HepG2 (cell line): ENCODE measurements at regions not wholly inside any gene's neighbourhood (a gene's known extent, or its start where the extent isn't known, plus 50 kb on each side); places are given as distances from the start of the nearest gene placed in this dataset.
"Not testable (repeated sequence)": the region's sequence is repeated elsewhere in the genome, so short reads cannot be mapped to it uniquely, and the experiment has no call there.

Experiments
- CENPX ChIP-seq: sonication (generic); formaldehyde crosslinking; IDR thresholded peaks from 2 replicates; pipeline ENCODE4 v1.9.0; 2021; ENCODE audit warnings: mild to moderate bottlenecking, missing genetic modification reagents, moderate library complexity
- ELF1 ChIP-seq: sonication (generic); formaldehyde crosslinking; IDR thresholded peaks from 2 replicates; pipeline ENCODE4 v1.4.0; 2020; ENCODE audit warnings: missing genetic modification reagents
- FOXK2 ChIP-seq: fragments of 450-650 bp; IDR thresholded peaks from 2 replicates; pipeline ENCODE4 v1.6.1; 2016
- MTA3 ChIP-seq: sonication (generic); formaldehyde crosslinking; IDR thresholded peaks from 2 replicates; pipeline ENCODE4 v1.4.0; 2020; ENCODE audit warnings: missing genetic modification reagents
- NAIF1 ChIP-seq: sonication (generic); formaldehyde crosslinking; IDR thresholded peaks from 2 replicates; pipeline ENCODE4 v1.5.0; 2020; ENCODE audit warnings: mild to moderate bottlenecking, missing genetic modification reagents, borderline replicate concordance
- RXRA ChIP-seq: sonication (generic); formaldehyde crosslinking; IDR thresholded peaks from 2 replicates; pipeline ENCODE4 v1.5.1; 2020; ENCODE audit warnings: missing genetic modification reagents
- SP4 ChIP-seq: sonication (generic); formaldehyde crosslinking; IDR thresholded peaks from 2 replicates; pipeline ENCODE4 v1.8.1; 2023; ENCODE audit warnings: mild to moderate bottlenecking, missing genetic modification reagents
- ZNF629 ChIP-seq: sonication (generic); formaldehyde crosslinking; conservative IDR thresholded peaks from 2 replicates; pipeline ENCODE4 v1.5.0; 2020; ENCODE audit warnings: missing genetic modification reagents
- ZNF768 ChIP-seq: sonication (generic); formaldehyde crosslinking; IDR thresholded peaks from 2 replicates; pipeline ENCODE4 v1.4.0; 2020; ENCODE audit warnings: missing genetic modification reagents
- ZNF776 ChIP-seq: sonication (generic); formaldehyde crosslinking; IDR thresholded peaks from 2 replicates; pipeline ENCODE4 v1.4.0; 2020; ENCODE audit warnings: mild to moderate bottlenecking, missing genetic modification reagents
- TF ChIP-seq, protein P1 (sequence below): sonication (generic); formaldehyde crosslinking; IDR thresholded peaks from 2 replicates; pipeline ENCODE4 v1.5.0; 2020; ENCODE audit warnings: mild to moderate bottlenecking, missing genetic modification reagents, moderate library complexity
- TF ChIP-seq, protein P2 (sequence below), 2 experiments: sonication (generic) in 1 of 2; formaldehyde crosslinking in 1 of 2; IDR thresholded peaks; 2 replicates each; pipeline versions ENCODE4 v1.4.0 to v1.6.1; 2018 to 2020; ENCODE audit warnings: missing genetic modification reagents in 2 of 2, borderline replicate concordance in 1 of 2, low read depth in 1 of 2, mild to moderate bottlenecking in 1 of 2, missing biosample characterization in 1 of 2
- TF ChIP-seq, protein P3 (sequence below): sonication (generic); formaldehyde crosslinking; IDR thresholded peaks from 2 replicates; pipeline ENCODE4 v1.8.1; 2023; ENCODE audit warnings: missing genetic modification reagents, inconsistent platforms, borderline replicate concordance

DNA sequence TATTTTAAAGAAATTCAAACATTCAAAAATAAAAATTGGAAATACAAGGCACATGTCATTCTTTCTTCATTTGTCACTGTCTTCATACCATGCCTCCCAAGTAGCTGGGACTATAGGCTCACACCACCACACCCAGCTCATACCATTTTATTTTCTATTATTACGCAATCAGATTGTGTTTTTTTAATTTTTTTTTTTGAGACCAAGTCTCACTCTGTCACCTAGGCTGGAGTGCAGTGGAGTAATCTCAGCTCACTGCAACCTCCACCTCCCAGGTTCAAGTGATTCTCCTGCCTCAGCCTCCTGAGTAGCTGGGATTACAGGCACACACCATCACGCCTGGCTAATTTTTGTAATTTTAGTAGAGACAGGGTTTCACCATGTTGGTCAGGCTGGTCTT is 526.1 kb downstream of the DTWD2 start:
- TF ChIP-seq, protein P1, sequence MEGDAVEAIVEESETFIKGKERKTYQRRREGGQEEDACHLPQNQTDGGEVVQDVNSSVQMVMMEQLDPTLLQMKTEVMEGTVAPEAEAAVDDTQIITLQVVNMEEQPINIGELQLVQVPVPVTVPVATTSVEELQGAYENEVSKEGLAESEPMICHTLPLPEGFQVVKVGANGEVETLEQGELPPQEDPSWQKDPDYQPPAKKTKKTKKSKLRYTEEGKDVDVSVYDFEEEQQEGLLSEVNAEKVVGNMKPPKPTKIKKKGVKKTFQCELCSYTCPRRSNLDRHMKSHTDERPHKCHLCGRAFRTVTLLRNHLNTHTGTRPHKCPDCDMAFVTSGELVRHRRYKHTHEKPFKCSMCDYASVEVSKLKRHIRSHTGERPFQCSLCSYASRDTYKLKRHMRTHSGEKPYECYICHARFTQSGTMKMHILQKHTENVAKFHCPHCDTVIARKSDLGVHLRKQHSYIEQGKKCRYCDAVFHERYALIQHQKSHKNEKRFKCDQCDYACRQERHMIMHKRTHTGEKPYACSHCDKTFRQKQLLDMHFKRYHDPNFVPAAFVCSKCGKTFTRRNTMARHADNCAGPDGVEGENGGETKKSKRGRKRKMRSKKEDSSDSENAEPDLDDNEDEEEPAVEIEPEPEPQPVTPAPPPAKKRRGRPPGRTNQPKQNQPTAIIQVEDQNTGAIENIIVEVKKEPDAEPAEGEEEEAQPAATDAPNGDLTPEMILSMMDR (CRISPR knock-in tag), result not testable (repeated sequence)
- not testable (repeated sequence) for TF ChIP-seq ZNF768; CENPX; FOXK2; ZNF776; SP4 (CRISPR knock-in tag); MTA3 (CRISPR knock-in tag); ZNF629 (CRISPR knock-in tag); NAIF1; ELF1; RXRA (CRISPR knock-in tag)
- TF ChIP-seq, protein P2, sequence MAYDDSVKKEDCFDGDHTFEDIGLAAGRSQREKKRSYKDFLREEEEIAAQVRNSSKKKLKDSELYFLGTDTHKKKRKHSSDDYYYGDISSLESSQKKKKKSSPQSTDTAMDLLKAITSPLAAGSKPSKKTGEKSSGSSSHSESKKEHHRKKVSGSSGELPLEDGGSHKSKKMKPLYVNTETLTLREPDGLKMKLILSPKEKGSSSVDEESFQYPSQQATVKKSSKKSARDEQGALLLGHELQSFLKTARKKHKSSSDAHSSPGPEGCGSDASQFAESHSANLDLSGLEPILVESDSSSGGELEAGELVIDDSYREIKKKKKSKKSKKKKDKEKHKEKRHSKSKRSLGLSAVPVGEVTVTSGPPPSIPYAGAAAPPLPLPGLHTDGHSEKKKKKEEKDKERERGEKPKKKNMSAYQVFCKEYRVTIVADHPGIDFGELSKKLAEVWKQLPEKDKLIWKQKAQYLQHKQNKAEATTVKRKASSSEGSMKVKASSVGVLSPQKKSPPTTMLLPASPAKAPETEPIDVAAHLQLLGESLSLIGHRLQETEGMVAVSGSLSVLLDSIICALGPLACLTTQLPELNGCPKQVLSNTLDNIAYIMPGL (CRISPR knock-in tag; IDR thresholded peaks at IDR 0.05; ENCODE audit: borderline replicate concordance in 1 of 2, low read depth in 1 of 2), result not testable (repeated sequence)
- TF ChIP-seq, protein P3, sequence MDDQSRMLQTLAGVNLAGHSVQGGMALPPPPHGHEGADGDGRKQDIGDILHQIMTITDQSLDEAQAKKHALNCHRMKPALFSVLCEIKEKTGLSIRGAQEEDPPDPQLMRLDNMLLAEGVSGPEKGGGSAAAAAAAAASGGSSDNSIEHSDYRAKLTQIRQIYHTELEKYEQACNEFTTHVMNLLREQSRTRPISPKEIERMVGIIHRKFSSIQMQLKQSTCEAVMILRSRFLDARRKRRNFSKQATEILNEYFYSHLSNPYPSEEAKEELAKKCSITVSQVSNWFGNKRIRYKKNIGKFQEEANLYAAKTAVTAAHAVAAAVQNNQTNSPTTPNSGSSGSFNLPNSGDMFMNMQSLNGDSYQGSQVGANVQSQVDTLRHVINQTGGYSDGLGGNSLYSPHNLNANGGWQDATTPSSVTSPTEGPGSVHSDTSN (CRISPR knock-in tag), result not testable (repeated sequence)
